Neural progenitor cell (in vitro differentiated cells): ENCODE measurements at regions not wholly inside any gene's neighbourhood (a gene's known extent, or its start where the extent isn't known, plus 50 kb on each side); places are given as distances from the start of the nearest gene placed in this dataset.

Experiments used
- DNase-seq: peaks from one replicate; pipeline ENCODE4 v3.0.0-alpha.2; 2016; ENCODE audit warnings: low spot score
- H2AFZ ChIP-seq: fragments of 200-600 bp; sonication (generic); replicated peaks from 2 replicates; pipeline ENCODE4 v1.6.1; 2016; ENCODE audit warnings: antibody characterized with exemption
- H3F3A ChIP-seq: fragments of 200-600 bp; sonication (generic); 2 replicates; pipeline ENCODE4 v1.6.1; 2016; ENCODE audit warnings: antibody characterized with exemption, low read depth
- H3K27ac ChIP-seq: fragments of 200-600 bp; sonication (generic); 2 replicates; pipeline ENCODE4 v1.5.1; 2016; ENCODE audit warnings: mild to moderate bottlenecking
- H3K27me3 ChIP-seq: fragments of 200-600 bp; sonication (generic); 2 replicates; pipeline ENCODE4 v1.6.1; 2016; ENCODE audit warnings: mild to moderate bottlenecking, moderate library complexity
- H3K36me3 ChIP-seq: fragments of 200-600 bp; sonication (generic); 2 replicates; pipeline ENCODE4 v1.5.1; 2016
- H3K4me1 ChIP-seq: fragments of 200-600 bp; sonication (generic); 2 replicates; pipeline ENCODE4 v1.6.1; 2016; ENCODE audit warnings: mixed run types
- H3K4me2 ChIP-seq: fragments of 200-600 bp; sonication (generic); 2 replicates; pipeline ENCODE4 v1.6.1; 2016
- H3K4me3 ChIP-seq: fragments of 200-600 bp; sonication (generic); 2 replicates; pipeline ENCODE4 v1.5.1; 2016
- H3K79me2 ChIP-seq: fragments of 200-600 bp; sonication (generic); 2 replicates; pipeline ENCODE4 v1.6.1; 2016; ENCODE audit warnings: low read depth
- H3K9ac ChIP-seq: fragments of 200-600 bp; sonication (generic); 2 replicates; pipeline ENCODE4 v1.6.1; 2016
- H3K9me3 ChIP-seq: fragments of 200-600 bp; sonication (generic); 2 replicates; pipeline ENCODE4 v1.5.1; 2016; ENCODE audit warnings: low read depth
- H4K20me1 ChIP-seq: fragments of 200-600 bp; sonication (generic); 2 replicates; pipeline ENCODE4 v1.6.1; 2016; ENCODE audit warnings: low read depth
- H3K27ac Mint-ChIP-seq: 3 replicates; pipeline ENCODE4 v1.8.0; 2021; ENCODE audit warnings: mixed read lengths
- H3K27me3 Mint-ChIP-seq: 2 replicates; pipeline ENCODE4 v1.8.0; 2022; ENCODE audit warnings: low read depth, mild to moderate bottlenecking, inconsistent platforms, moderate library complexity, mixed read lengths; ENCODE audit not compliant: insufficient read depth
- H3K36me3 Mint-ChIP-seq: 3 replicates; pipeline ENCODE4 v1.8.0; 2021; ENCODE audit warnings: mixed read lengths
- H3K4me1 Mint-ChIP-seq: 3 replicates; pipeline ENCODE4 v1.8.0; 2021; ENCODE audit warnings: mixed read lengths
- H3K4me3 Mint-ChIP-seq: 3 replicates; pipeline ENCODE4 v1.8.0; 2021; ENCODE audit warnings: mild to moderate bottlenecking, moderate library complexity, mixed read lengths
- H3K9me3 Mint-ChIP-seq: 3 replicates; pipeline ENCODE4 v1.8.0; 2020; ENCODE audit warnings: mixed read lengths
- EZH2 ChIP-seq: fragments of 200-600 bp; sonication (generic); IDR thresholded peaks from 2 replicates; pipeline ENCODE4 v1.6.1; 2017; ENCODE audit warnings: antibody characterized with exemption, mild to moderate bottlenecking, moderate library complexity
- EZH2phosphoT487 ChIP-seq: fragments of 200-600 bp; sonication (generic); IDR thresholded peaks from 2 replicates; pipeline ENCODE4 v1.6.1; 2017; ENCODE audit warnings: antibody characterized with exemption
- TF ChIP-seq, protein P1 (sequence below): fragments of 200-600 bp; sonication (generic); IDR thresholded peaks from 2 replicates; pipeline ENCODE4 v1.5.1; 2017; ENCODE audit warnings: antibody characterized with exemption, mild to moderate bottlenecking

- Mint-ChIP-seq H3K27ac (no peak overlapping the region), H3K4me3 (no peak overlapping the region), H3K4me1 (no peaks in the 10 kb centered on the region), H3K27me3 (peaks cover 2% of the 10 kb centered on the region), H3K36me3 (no peaks in the 10 kb centered on the region), H3K9me3 (no peaks in the 10 kb centered on the region)
- no peak overlapping the region for H3K4me2 ChIP-seq
- no peaks in the 10 kb centered on the region for H3K9me3 ChIP-seq
- no peaks in the 10 kb centered on the region for H3K79me2 ChIP-seq
- DNase-seq: no peak
- no peak overlapping the region for H3K27ac ChIP-seq
- no peaks in the 10 kb centered on the region for H3K27me3 ChIP-seq
- no peaks in the 10 kb centered on the region for H3F3A ChIP-seq
- H3K4me3 ChIP-seq: no peak overlapping the region
- peaks cover 4% of the 10 kb centered on the region for H3K4me1 ChIP-seq
- H2AFZ ChIP-seq: peak overlapping the region; percentile 22
- TF ChIP-seq EZH2: no peak
- TF ChIP-seq EZH2phosphoT487: no peak
- H3K36me3 ChIP-seq: no peaks in the 10 kb centered on the region
- H4K20me1 ChIP-seq: no peaks in the 10 kb centered on the region
- H3K9ac ChIP-seq: no peak overlapping the region
Measured at GRCh38 chr6:91626911-91627310, 1040.0 kb upstream of the MAP3K7 start.

- Mint-ChIP-seq H3K4me1 (peaks cover 10% of the 10 kb centered on the region), H3K9me3 (peaks cover 6% of the 10 kb centered on the region), H3K4me3 (no peak overlapping the region), H3K27me3 (no peaks in the 10 kb centered on the region), H3K27ac (no peak overlapping the region), H3K36me3 (peaks cover 2% of the 10 kb centered on the region)
- Histone ChIP-seq H3K4me3 (no peak overlapping the region), H2AFZ (no peak overlapping the region), H3K9ac (no peak overlapping the region), H3K27me3 (no peaks in the 10 kb centered on the region), H3F3A (peaks cover 3% of the 10 kb centered on the region), H3K9me3 (no peaks in the 10 kb centered on the region), H3K4me2 (no peak overlapping the region), H3K4me1 (peaks cover 8% of the 10 kb centered on the region), H3K36me3 (no peaks in the 10 kb centered on the region), H3K27ac (no peak overlapping the region), H4K20me1 (no peaks in the 10 kb centered on the region), H3K79me2 (no peaks in the 10 kb centered on the region)
- TF ChIP-seq, protein P1, sequence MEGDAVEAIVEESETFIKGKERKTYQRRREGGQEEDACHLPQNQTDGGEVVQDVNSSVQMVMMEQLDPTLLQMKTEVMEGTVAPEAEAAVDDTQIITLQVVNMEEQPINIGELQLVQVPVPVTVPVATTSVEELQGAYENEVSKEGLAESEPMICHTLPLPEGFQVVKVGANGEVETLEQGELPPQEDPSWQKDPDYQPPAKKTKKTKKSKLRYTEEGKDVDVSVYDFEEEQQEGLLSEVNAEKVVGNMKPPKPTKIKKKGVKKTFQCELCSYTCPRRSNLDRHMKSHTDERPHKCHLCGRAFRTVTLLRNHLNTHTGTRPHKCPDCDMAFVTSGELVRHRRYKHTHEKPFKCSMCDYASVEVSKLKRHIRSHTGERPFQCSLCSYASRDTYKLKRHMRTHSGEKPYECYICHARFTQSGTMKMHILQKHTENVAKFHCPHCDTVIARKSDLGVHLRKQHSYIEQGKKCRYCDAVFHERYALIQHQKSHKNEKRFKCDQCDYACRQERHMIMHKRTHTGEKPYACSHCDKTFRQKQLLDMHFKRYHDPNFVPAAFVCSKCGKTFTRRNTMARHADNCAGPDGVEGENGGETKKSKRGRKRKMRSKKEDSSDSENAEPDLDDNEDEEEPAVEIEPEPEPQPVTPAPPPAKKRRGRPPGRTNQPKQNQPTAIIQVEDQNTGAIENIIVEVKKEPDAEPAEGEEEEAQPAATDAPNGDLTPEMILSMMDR: no peak
- TF ChIP-seq EZH2phosphoT487 (no peak), EZH2 (no peak)
- DNase-seq: no peak
Measured at GRCh38 chr6:91613481-91613880, 1026.6 kb upstream of the MAP3K7 start.

- Mint-ChIP-seq H3K4me3 (no peak overlapping the region), H3K27me3 (no peaks in the 10 kb centered on the region)
Measured at GRCh38 chr6:91611190-91611589, 1024.3 kb upstream of the MAP3K7 start.

DNA sequence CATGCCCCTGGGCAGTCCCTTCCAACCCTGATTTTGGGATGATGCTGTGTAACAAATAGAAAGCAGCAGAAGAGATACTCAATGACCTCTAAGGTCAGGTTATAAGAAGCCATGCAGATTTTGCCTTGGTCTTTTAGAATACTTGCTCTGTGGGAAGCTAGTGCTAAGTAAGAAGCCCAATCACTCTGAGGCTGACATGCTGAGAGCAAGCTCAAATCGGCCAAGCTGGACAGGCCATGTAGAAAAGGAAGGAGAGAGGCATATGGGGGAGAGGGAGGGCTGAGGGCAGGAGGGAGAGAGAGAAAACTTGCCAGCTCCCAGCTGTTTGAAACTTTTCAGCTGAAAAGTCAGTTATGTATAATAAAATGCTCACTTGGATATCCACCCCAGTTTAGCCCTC lies 1021.6 kb upstream of the MAP3K7 start:
- Mint-ChIP-seq H3K36me3 (no peaks in the 10 kb centered on the region), H3K4me1 (peaks cover 12% of the 10 kb centered on the region), H3K27ac (peak overlapping the region; percentile 87), H3K4me3 (no peak overlapping the region), H3K9me3 (peaks cover 8% of the 10 kb centered on the region), H3K27me3 (no peaks in the 10 kb centered on the region)
- TF ChIP-seq EZH2phosphoT487 (no peak), EZH2 (no peak)
- TF ChIP-seq, protein P1: no peak
- peak; percentile 52 for DNase-seq
- Histone ChIP-seq H3K9me3 (no peaks in the 10 kb centered on the region), H3K9ac (no peak overlapping the region), H2AFZ (peak overlapping the region; percentile 48), H3F3A (peaks cover 7% of the 10 kb centered on the region), H3K4me3 (no peak overlapping the region), H3K79me2 (no peaks in the 10 kb centered on the region), H3K4me1 (peaks cover 10% of the 10 kb centered on the region), H4K20me1 (no peaks in the 10 kb centered on the region), H3K4me2 (no peak overlapping the region), H3K36me3 (no peaks in the 10 kb centered on the region), H3K27me3 (no peaks in the 10 kb centered on the region), H3K27ac (peak overlapping the region; percentile 12)

More at GRCh38 chr6:91611190-91611589, 1024.3 kb upstream of the MAP3K7 start:
- no peak overlapping the region for H3K9ac ChIP-seq
- H3K27ac ChIP-seq: no peak overlapping the region
- H3K36me3 ChIP-seq: no peaks in the 10 kb centered on the region
- H3K36me3 Mint-ChIP-seq: peaks cover 2% of the 10 kb centered on the region
- TF ChIP-seq, protein P1: no peak
- TF ChIP-seq EZH2: no peak
- no peak for TF ChIP-seq EZH2phosphoT487
- no peaks in the 10 kb centered on the region for H4K20me1 ChIP-seq
- H3K4me1 Mint-ChIP-seq: peaks cover 12% of the 10 kb centered on the region
- H3K4me3 ChIP-seq: no peak overlapping the region
- H3K9me3 ChIP-seq: no peaks in the 10 kb centered on the region
- no peaks in the 10 kb centered on the region for H3K27me3 ChIP-seq
- no peak overlapping the region for H2AFZ ChIP-seq
- no peak for DNase-seq
- H3K9me3 Mint-ChIP-seq: peaks cover 12% of the 10 kb centered on the region
- H3F3A ChIP-seq: peaks cover 7% of the 10 kb centered on the region
- H3K27ac Mint-ChIP-seq: no peak overlapping the region
- peaks cover 10% of the 10 kb centered on the region for H3K4me1 ChIP-seq
- H3K4me2 ChIP-seq: no peak overlapping the region
- no peaks in the 10 kb centered on the region for H3K79me2 ChIP-seq
